RPMI7951 (cell line): ENCODE measurements at regions not wholly inside any gene's neighbourhood (a gene's known extent, or its start where the extent isn't known, plus 50 kb on each side); places are given as distances from the start of the nearest gene placed in this dataset.
A peak's percentile ranks its signal among the peaks of the same experiment; 100 is the strongest.
"Not testable (repeated sequence)": the region's sequence is repeated elsewhere in the genome, so short reads cannot be mapped to it uniquely, and the experiment has no call there.

Source experiments
- DNase-seq: peaks from one replicate; pipeline ENCODE4 v3.0.0-alpha.2; 2012; ENCODE audit warnings: low read depth

- peak; percentile 2 for DNase-seq
Measured at GRCh38 chr6:60789601-60790000, 1496.4 kb downstream of the KHDRBS2 start.

- DNase-seq, result not testable (repeated sequence)
Measured at GRCh38 chr6:60782698-60783464, 1503.1 kb downstream of the KHDRBS2 start.

GRCh38 chr6:60779591-60779990 lies 1506.4 kb downstream of the KHDRBS2 start:
- not testable (repeated sequence) for DNase-seq

GRCh38 chr6:60767791-60768499 lies 1518.1 kb downstream of the KHDRBS2 start:
- DNase-seq, result not testable (repeated sequence)

- DNase-seq, result not testable (repeated sequence)
Measured at GRCh38 chr6:60765331-60765730, 1520.7 kb downstream of the KHDRBS2 start.

GRCh38 chr6:60763464-60764080 lies 1522.5 kb downstream of the KHDRBS2 start:
- not testable (repeated sequence) for DNase-seq

- DNase-seq, result not testable (repeated sequence)
Measured at GRCh38 chr6:60760928-60761327, 1525.1 kb downstream of the KHDRBS2 start.

- DNase-seq, result not testable (repeated sequence)
Measured at GRCh38 chr6:60759149-60759825, 1526.7 kb downstream of the KHDRBS2 start.

- not testable (repeated sequence) for DNase-seq
Measured at GRCh38 chr6:60758725-60759124, 1527.3 kb downstream of the KHDRBS2 start.

- DNase-seq, result no peak
Measured at GRCh38 chr6:60754879-60755278, 1531.1 kb downstream of the KHDRBS2 start.

GRCh38 chr6:60750353-60751081 lies 1535.5 kb downstream of the KHDRBS2 start:
- not testable (repeated sequence) for DNase-seq

GRCh38 chr6:60747765-60748556 lies 1538.1 kb downstream of the KHDRBS2 start:
- DNase-seq, result not testable (repeated sequence)

- DNase-seq, result not testable (repeated sequence)
Measured at GRCh38 chr6:60737764-60738425, 1548.1 kb downstream of the KHDRBS2 start.

- DNase-seq, result not testable (repeated sequence)
Measured at GRCh38 chr6:60737315-60737714, 1548.7 kb downstream of the KHDRBS2 start.

- DNase-seq, result not testable (repeated sequence)
Measured at GRCh38 chr6:60723935-60724334, 1562.1 kb downstream of the KHDRBS2 start.

GRCh38 chr6:60695232-60695631 lies 1590.8 kb downstream of the KHDRBS2 start:
- no peak for DNase-seq

- no peak for DNase-seq
Measured at GRCh38 chr6:60687085-60687484, 1598.9 kb downstream of the KHDRBS2 start.

- no peak for DNase-seq
Measured at GRCh38 chr6:60681806-60682205, 1604.2 kb downstream of the KHDRBS2 start.

GRCh38 chr6:60679175-60679574 lies 1606.8 kb downstream of the KHDRBS2 start:
- no peak for DNase-seq

- DNase-seq, result no peak
Measured at GRCh38 chr6:60671369-60671768, 1614.7 kb downstream of the KHDRBS2 start.
